ENCODE measurements at regions not wholly inside any gene's neighbourhood (a gene's known extent, or its start where the extent isn't known, plus 50 kb on each side); places are given as distances from the start of the nearest gene placed in this dataset.

DNA sequence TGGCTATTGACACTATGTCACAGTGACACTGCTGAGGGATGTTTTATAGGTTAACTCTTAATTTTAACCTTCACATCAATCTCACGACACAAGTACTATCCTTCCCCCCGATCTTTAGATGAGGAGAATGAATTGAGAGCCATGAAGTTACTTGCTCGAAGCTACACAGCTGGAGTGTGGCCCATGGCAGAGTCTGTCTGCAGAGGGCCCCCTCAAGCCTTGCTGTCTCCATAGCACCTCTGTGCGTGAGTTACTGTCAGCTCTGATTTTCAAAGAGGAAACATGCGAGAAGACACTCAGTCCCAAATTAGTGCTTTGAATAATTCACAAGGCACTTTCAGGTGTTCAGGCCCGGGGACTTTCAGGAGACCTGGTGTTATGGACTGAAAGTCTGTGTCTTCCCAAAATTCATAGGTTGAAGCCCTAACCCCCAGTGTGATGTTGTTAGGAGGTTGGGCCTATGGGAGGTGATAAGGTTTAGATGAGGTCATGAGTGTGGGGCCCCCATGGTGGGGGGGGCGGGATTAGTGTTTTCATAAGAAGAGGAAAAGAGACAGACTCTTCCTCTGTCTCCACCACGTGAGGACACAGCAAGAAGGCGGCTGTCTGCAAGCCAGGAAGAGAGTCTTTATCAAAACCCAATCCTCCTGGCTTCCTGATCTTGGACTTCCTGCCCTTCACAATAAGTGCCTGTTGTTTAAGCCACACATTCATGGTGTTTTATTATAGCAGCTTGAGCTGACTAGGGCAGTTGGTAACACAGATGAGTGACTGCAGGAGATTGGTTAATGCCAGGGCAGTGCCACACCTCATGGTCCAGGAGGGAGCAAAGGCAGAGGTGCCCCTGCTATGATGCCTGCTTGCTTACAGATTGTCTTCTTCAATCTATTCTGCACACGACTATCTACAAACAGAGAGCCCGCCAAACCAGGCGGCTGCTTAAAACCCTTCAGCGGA is 281.8 kb downstream of the HAPSTR1 start:
- TF ChIP-seq EP300 (IDR thresholded peaks at IDR 0.05; ENCODE audit: borderline replicate concordance) = no peak
- no peak for TF ChIP-seq TCF12 (IDR thresholded peaks at IDR 0.05; ENCODE audit: low read depth)
- TF ChIP-seq, protein P1, sequence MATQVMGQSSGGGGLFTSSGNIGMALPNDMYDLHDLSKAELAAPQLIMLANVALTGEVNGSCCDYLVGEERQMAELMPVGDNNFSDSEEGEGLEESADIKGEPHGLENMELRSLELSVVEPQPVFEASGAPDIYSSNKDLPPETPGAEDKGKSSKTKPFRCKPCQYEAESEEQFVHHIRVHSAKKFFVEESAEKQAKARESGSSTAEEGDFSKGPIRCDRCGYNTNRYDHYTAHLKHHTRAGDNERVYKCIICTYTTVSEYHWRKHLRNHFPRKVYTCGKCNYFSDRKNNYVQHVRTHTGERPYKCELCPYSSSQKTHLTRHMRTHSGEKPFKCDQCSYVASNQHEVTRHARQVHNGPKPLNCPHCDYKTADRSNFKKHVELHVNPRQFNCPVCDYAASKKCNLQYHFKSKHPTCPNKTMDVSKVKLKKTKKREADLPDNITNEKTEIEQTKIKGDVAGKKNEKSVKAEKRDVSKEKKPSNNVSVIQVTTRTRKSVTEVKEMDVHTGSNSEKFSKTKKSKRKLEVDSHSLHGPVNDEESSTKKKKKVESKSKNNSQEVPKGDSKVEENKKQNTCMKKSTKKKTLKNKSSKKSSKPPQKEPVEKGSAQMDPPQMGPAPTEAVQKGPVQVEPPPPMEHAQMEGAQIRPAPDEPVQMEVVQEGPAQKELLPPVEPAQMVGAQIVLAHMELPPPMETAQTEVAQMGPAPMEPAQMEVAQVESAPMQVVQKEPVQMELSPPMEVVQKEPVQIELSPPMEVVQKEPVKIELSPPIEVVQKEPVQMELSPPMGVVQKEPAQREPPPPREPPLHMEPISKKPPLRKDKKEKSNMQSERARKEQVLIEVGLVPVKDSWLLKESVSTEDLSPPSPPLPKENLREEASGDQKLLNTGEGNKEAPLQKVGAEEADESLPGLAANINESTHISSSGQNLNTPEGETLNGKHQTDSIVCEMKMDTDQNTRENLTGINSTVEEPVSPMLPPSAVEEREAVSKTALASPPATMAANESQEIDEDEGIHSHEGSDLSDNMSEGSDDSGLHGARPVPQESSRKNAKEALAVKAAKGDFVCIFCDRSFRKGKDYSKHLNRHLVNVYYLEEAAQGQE (IDR thresholded peaks at IDR 0.05; ENCODE audit: low read depth) = no peak
- TF ChIP-seq TAF1 (IDR thresholded peaks at IDR 0.05; ENCODE audit: low read depth) = no peak
- no peak for TF ChIP-seq RAD21 (IDR thresholded peaks at IDR 0.05; ENCODE audit: low read depth)
- TF ChIP-seq EGR1 (IDR thresholded peaks at IDR 0.05) = no peak
- no peak for TF ChIP-seq NFIC (IDR thresholded peaks at IDR 0.05)
- TF ChIP-seq CEBPB (IDR thresholded peaks at IDR 0.05) = no peak
- no peak for TF ChIP-seq YY1 (IDR thresholded peaks at IDR 0.05; ENCODE audit: low read depth)
- TF ChIP-seq, protein P2, sequence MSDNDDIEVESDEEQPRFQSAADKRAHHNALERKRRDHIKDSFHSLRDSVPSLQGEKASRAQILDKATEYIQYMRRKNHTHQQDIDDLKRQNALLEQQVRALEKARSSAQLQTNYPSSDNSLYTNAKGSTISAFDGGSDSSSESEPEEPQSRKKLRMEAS (IDR thresholded peaks at IDR 0.05) = no peak
- no peak for TF ChIP-seq ZBTB7A (IDR thresholded peaks at IDR 0.05; ENCODE audit: low read depth)
- TF ChIP-seq, protein P3, sequence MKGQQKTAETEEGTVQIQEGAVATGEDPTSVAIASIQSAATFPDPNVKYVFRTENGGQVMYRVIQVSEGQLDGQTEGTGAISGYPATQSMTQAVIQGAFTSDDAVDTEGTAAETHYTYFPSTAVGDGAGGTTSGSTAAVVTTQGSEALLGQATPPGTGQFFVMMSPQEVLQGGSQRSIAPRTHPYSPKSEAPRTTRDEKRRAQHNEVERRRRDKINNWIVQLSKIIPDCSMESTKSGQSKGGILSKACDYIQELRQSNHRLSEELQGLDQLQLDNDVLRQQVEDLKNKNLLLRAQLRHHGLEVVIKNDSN (IDR thresholded peaks at IDR 0.05) = no peak
- no peak for TF ChIP-seq FOXM1 (IDR thresholded peaks at IDR 0.05; ENCODE audit: borderline replicate concordance, low read depth)
- TF ChIP-seq CREB1 (IDR thresholded peaks at IDR 0.05; ENCODE audit: low read depth) = no peak
- no peak for TF ChIP-seq TEAD4 (IDR thresholded peaks at IDR 0.05)

DNA sequence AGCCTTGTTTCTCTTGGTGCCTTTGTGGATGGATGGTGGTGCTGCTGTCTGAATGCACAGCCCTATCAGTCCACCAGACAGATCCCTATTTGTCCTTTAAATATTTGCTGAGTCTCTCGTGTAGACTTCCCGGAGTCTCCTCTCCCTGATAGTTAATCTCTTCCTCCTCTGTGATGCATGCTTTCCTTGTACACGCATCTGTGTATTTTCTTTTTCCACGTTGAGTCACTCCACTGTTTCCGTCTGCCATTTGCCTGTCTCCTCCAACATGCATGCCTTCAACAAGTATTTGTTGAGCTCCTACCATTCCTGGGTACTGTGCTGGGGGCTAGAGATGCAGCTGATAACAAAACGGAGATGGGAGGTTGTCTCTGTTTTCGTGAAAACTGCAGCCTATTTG is 282.6 kb downstream of the HAPSTR1 start:
- TF ChIP-seq EP300 (IDR thresholded peaks at IDR 0.05; ENCODE audit: borderline replicate concordance) = no peak
- no peak for TF ChIP-seq YY1 (IDR thresholded peaks at IDR 0.05; ENCODE audit: low read depth)
- TF ChIP-seq, protein P1 (IDR thresholded peaks at IDR 0.05; ENCODE audit: low read depth) = no peak
- TF ChIP-seq, protein P3 (IDR thresholded peaks at IDR 0.05) = no peak
- TF ChIP-seq CREB1 (IDR thresholded peaks at IDR 0.05; ENCODE audit: low read depth) = no peak

DNA sequence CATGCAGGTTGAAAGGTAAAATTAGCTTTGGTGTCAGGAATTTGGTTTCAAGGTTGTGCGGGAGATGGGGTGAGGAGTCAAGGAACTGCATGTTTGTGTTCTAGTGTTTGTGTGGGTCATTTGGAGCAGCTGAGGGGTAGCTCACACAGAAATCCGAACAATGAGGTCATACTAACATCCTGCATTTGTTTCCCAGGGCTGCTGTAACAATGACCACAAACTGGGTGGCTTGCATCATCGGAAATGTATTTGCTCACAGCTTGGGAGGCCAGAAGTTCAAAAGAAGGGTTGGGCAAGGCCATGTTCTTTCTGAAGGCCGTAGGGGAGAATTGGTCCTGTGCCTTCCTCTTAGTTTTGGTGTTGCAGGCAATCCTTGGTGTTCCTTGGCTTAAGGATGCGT is 287.4 kb downstream of the HAPSTR1 start:
- TF ChIP-seq EGR1 (IDR thresholded peaks at IDR 0.05) = no peak
- no peak for TF ChIP-seq TEAD4 (IDR thresholded peaks at IDR 0.05)
- TF ChIP-seq, protein P1 (IDR thresholded peaks at IDR 0.05; ENCODE audit: low read depth) = no peak
- TF ChIP-seq YY1 (IDR thresholded peaks at IDR 0.05; ENCODE audit: low read depth) = no peak
- TF ChIP-seq FOXM1 (IDR thresholded peaks at IDR 0.05; ENCODE audit: borderline replicate concordance, low read depth) = no peak
- no peak for TF ChIP-seq CEBPB (IDR thresholded peaks at IDR 0.05)

DNA sequence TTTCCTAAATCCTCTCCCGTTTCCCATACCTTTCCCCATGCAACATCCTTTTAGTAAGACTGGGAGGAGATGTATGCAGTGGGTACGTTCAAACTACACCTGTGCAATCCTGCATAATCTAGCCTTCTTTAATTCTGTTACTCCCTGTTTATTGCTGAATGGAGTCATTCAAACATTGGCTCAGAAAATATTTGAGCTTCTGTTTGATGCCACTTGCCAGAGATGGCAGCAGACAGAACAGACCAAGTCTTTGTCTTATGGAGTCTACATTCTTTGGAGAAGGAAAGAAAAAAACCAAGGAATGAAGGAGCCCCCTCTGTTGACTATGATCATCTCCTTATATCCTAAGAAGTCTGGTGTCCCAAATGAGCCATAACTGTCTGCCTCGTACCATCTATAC is 288.8 kb downstream of the HAPSTR1 start:
- no peak for TF ChIP-seq YY1 (IDR thresholded peaks at IDR 0.05; ENCODE audit: low read depth)
- TF ChIP-seq NFIC (IDR thresholded peaks at IDR 0.05) = no peak
- no peak for TF ChIP-seq RAD21 (IDR thresholded peaks at IDR 0.05; ENCODE audit: low read depth)
- TF ChIP-seq CREB1 (IDR thresholded peaks at IDR 0.05; ENCODE audit: low read depth) = no peak
- TF ChIP-seq EGR1 (IDR thresholded peaks at IDR 0.05) = no peak
- TF ChIP-seq, protein P2 (IDR thresholded peaks at IDR 0.05) = no peak
- TF ChIP-seq FOXM1 (IDR thresholded peaks at IDR 0.05; ENCODE audit: borderline replicate concordance, low read depth) = no peak
- TF ChIP-seq CEBPB (IDR thresholded peaks at IDR 0.05) = no peak
- TF ChIP-seq ZBTB7A (IDR thresholded peaks at IDR 0.05; ENCODE audit: low read depth) = no peak
- no peak for TF ChIP-seq TEAD4 (IDR thresholded peaks at IDR 0.05)
- TF ChIP-seq, protein P3 (IDR thresholded peaks at IDR 0.05) = no peak
- no peak for TF ChIP-seq TCF12 (IDR thresholded peaks at IDR 0.05; ENCODE audit: low read depth)
- TF ChIP-seq EP300 (IDR thresholded peaks at IDR 0.05; ENCODE audit: borderline replicate concordance) = no peak
- TF ChIP-seq, protein P1 (IDR thresholded peaks at IDR 0.05; ENCODE audit: low read depth) = no peak
- TF ChIP-seq TAF1 (IDR thresholded peaks at IDR 0.05; ENCODE audit: low read depth) = no peak

All from Ishikawa (cell line).